GM13976 (cell line): ENCODE measurements at regions not wholly inside any gene's neighbourhood (a gene's known extent, or its start where the extent isn't known, plus 50 kb on each side); places are given as distances from the start of the nearest gene placed in this dataset.

Experiments
- DNase-seq: peaks from one replicate; pipeline ENCODE4 v3.0.0; 2012; ENCODE audit warnings: low spot score
- CTCF ChIP-seq: IDR thresholded peaks from 2 replicates; pipeline ENCODE4 v1.5.1; 2012; ENCODE audit warnings: borderline replicate concordance, mild to moderate bottlenecking; ENCODE audit not compliant: insufficient read depth; ENCODE audit errors: extremely low read depth, missing control alignments, control extremely low read depth
- in situ Hi-C: fragments of 300-500 bp; cut with MboI; formaldehyde crosslinking; loops from one replicate; pipeline ENCODE4 v1.12.0; 2022; ENCODE audit warnings: low sequenced_read_pairs, mixed read lengths, inconsistent platforms; ENCODE audit not compliant: unreplicated experiment

DNA sequence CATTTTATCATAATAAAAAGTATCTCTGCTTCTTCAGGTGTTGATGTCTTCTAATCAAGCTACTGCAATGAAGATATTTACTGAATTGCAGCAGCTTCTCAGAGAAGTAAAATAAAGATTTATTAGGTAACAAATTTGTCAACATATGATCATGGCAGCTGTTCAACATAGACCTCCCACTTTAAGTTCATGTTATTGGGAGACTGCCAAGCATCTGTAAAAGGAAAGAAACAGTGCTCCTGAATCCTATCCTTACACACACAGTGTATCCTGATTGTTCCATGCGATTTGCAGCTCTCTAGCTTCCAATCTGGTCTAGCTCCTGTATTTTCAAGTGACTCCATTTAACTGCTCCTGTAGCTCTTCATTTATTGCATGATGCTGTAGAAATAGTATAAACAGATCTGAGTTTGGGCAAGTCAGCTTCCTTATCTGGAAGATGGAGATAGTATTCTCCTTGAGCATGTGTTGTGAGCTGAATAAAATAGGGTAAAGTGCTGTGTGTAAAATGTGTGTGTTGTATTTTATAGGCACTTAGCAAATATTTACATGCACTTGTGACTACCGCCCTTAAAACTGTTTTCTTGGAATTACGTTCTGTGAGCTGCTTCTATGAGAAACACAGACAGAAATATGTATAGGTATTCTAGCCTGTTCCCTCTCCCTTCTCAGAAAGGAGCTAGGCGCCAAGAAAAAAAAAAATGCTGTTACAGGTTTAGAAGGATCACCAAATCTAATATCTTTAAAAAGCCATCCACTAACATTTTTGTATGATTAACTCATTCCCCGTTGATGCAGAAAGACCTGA, 290.6 kb downstream of the JRKL start:
- no peak for DNase-seq
- no peak for TF ChIP-seq CTCF
- in situ Hi-C loops = no loop called here

DNA sequence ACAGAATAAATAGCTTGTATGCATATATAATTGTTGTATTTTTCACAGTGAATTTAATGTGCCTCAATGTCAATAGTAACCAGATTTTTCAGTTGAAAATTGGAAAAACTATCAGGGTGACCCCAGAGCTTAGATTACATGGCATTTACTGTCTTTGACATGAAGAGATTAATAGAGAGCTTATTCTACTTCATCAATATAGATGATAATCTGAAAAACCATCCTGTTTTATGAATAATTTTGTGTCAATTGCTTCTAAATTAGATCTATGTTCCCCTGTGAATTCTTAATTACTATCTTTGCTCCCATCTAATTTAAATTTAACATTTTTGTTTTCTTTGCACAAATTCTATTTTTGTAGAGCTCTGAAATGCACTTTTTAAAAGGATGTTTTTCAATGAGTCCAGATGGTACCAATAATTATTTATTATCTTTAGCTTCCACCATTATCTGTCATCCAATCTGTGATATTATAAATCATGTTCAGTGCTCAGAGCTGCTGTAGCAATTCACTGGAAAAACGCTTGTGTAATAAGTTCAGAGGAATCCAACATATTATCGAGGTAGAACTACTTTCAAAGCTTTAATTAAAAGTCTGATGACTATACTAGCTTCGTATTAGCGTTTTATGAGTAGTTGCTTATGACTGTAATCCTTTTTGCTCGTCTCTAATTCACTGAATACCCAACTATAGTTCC, 291.4 kb downstream of the JRKL start:
- no peak for TF ChIP-seq CTCF
- DNase-seq = no peak
- in situ Hi-C loops = no loop called here

GRCh38 chr11:96694338-96694737, 304.5 kb downstream of the JRKL start:
- no peak for TF ChIP-seq CTCF
- no peak for DNase-seq
- in situ Hi-C loops = no loop called here

DNA sequence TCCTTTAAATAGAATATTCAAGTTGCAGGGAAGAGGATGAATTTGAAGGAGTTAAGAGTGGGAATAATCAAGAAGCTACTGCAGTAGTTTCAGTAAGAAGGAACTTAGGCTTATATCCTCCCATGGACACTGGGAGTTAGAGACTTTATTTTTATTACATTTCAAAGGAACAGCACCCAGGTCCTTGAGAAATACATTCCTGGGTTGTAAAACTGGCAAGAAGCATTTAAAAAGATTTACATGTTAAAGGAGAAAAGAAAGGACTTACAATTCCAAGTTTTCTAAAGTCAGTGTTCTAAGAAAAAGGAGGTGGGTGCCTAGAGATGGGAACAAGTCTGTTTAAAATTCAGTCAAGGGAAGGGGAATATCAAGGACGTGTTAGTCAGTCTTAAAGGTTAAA, 306.9 kb downstream of the JRKL start:
- no peak for DNase-seq
- in situ Hi-C loops = no loop called here
- TF ChIP-seq CTCF = no peak

- in situ Hi-C loops = no loop called here
Measured at GRCh38 chr11:96697466-96697865, 307.7 kb downstream of the JRKL start.

DNA sequence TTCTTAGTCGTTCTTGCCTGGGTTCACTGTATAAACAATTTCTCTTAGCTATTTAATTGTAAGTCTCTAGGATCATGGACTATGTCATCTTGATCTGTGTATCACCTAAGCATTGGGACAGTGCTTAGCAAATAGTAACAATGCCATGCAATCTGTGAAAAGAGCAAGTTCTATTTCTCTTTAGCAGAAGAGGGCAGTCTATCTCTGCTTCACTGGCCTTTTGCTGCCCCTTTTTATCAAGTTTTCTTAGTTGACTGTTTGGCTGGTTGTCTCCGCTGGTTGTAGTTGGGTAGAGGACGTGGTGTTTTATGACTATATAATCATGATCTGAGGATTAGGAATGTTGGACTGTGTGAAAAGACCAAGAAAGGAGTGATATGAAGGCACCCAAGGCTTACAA, 315.0 kb downstream of the JRKL start:
- in situ Hi-C loops = no loop called here
- TF ChIP-seq CTCF = no peak
- no peak for DNase-seq

More at GRCh38 chr11:96697466-96697865, 307.7 kb downstream of the JRKL start:
- no peak for DNase-seq
- no peak for TF ChIP-seq CTCF
